Hippocampal formation (tissue), 2 donors: ENCODE measurements at regions not wholly inside any gene's neighbourhood (a gene's known extent, or its start where the extent isn't known, plus 50 kb on each side); places are given as distances from the start of the nearest gene placed in this dataset.
"Not testable (repeated sequence)": the region's sequence is repeated elsewhere in the genome, so short reads cannot be mapped to it uniquely, and the experiment has no call there.

ENCODE experiments used
- DNase-seq, 2 donors: peaks; one replicate each; lab custom pipeline; 2025; lab: John Stamatoyannopoulos, UW

DNA sequence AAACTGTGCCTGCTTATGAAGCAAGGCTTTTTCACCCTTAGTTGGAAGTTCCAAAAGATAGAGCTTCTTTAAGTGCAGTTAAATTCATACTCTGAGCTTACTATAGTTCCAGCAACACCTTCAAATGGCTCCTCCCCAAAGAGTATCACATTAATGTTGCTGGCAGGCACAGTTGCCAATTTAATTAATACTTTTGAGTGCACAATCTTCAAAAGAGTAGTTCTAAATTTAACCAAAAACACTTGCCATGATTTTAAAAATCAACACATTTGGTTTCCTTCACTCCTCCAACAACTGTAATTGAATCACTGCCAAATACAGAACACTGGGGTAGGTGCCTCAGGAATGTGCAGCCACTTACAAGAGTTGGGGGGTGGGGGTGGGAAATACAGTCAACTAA lies 150.6 kb upstream of the UBE2E3 start:
- no peak for DNase-seq

DNA sequence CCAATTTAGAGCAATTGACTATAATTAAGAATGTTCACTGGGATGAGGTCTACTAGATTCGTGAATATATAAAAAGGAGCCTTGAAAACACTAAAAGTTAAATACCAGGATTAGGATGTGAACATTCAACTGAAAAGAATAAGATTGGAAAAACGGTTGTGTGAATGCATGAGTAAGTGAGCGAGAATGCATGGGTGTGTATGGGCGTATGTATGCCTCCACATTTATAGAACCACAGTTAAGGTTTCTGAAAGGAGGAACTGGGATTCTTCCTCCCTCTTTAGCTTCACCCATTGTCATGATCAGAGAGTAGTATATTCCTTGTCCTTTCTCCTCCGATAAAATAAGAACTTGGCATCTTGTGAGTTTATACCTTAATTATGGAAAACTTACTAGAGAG lies 151.1 kb upstream of the UBE2E3 start:
- DNase-seq = no peak

DNA sequence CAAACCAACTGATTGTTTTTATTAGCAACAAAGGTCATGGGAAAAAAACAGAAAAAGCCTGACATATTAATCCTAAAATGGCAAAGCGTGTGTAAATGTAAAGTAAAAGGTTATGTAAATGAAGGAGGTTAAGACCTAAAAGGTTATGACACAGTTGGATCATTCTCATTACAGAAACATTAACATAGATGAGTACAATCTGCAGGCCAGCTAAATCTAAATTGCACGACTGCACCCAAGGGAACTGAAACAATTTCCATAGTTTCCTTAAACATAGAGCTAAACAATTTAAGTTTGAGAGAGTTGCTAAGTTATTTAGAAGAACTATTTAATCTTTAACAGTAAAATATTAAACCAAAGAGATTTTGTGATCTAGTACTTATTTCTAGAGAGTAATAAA lies 151.6 kb upstream of the UBE2E3 start:
- DNase-seq = no peak

DNA sequence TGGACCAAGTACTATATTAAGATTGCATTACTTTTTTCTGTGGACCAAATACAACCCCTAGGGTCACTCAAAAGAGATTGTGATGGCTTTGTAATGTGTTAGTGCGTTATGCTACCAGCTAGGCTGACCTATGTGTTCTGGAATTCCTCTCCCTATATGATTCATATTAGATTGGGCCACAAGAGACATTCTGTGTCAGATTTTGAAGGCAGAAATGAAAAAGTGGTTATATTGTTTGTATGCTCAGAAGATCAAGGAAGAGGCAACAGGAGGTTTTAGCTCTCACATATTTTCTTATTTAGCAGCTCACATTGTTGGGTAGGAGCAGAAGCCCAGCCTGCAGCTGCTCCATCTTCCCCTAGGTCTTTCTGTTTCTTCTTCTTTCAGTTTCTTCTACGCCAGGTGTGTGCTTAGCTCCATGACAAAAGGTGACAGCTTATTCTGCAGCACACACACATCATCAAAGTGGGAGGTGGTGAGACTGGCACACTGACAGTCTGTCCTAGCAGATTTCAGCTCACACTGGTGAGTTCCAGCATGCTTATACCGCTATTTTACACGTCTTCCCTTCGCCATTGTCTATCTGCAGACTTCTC lies 156.8 kb upstream of the UBE2E3 start:
- DNase-seq = no peak

DNA sequence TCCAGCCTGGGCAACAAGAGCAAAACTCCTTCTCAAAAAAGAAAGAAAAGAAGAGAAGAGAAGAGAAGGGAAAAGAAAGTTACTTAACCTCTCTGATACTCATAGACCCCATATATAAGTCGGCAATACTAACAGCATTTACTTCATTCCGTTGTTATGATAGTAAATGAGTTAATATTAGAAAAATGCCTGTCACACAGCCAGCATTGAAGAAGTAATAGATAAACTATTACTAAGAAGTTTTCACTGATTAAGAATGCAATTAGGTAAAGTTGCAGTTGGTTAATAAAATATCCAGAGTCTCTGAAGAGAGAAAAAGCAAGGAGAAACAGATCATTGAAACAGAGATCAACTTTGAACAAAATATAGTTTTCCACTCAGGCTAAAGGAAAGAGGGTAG lies 161.3 kb upstream of the UBE2E3 start:
- no peak for DNase-seq

DNA sequence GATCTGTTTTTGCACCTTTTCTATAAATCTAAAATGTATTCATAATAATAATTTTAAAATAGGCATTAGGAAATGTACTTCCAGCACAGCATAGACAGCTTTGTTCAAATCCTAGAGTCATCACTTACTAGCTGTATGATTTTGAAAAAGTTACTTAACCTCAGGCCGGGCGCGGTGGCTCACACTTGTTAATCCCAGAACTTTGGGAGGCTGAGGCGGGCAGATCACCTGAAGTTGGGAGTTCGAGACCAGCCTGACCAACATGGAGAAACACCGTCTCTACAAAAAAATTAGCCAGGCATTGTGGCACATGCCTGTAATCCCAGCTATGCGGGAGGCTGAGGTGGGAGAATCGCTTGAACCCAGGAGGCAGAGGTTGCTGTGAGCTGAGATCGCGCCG lies 161.7 kb upstream of the UBE2E3 start:
- not testable (repeated sequence) for DNase-seq

DNA sequence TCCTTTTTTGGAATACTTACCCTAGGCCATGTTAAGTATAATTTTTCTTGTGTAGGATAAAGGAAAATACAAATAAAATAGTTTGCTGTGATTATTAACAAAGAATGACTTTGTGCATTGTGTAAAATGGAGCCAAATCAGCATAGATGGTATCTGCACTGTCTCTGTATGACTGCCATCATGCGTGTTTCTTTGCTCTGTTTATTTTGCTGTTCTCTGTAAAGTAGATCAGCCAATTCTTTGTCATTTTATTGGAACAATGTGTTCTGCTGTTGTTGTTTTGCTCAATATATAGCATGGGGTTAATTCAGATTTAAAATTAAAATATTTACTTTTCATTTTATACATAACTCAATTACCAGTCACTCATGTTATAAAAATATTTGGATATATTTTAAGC lies 181.3 kb upstream of the UBE2E3 start:
- no peak for DNase-seq

DNA sequence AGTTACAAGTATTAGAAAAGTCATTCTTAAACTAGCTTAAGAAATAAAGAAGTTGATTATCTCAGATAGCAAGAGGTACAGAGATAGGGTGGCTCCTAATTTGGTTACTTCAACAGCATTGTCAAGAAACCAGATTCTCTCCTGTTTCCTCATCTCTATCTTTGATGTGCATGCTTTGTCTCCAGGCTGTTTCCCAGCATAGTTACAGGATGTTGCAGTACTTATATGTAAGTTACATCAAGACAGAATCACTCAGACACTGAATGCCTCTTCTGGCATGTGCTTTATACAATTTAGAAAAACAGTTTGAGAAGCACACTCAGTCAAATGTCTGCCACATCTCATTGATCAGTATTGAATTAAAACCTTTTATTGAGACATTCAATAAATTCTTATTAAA lies 189.5 kb upstream of the UBE2E3 start:
- no peak for DNase-seq

DNA sequence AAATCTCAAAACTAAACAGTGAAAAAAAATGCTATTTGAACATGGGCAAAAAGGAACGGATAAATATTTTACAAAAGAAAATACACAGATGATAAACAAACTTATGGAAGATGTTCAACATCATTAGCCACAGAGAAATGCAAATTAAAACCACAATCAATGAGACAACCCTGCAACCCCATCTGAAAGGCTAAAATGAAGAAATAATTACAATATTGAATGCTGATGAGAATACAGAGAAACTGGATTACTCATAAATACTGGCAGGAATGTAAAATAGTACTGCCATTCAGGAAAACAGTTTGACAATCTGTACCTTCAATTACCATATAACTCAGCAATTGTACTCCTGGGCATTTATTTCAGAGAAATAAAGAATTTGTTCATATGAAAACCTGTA lies 193.1 kb upstream of the UBE2E3 start:
- no peak for DNase-seq

DNA sequence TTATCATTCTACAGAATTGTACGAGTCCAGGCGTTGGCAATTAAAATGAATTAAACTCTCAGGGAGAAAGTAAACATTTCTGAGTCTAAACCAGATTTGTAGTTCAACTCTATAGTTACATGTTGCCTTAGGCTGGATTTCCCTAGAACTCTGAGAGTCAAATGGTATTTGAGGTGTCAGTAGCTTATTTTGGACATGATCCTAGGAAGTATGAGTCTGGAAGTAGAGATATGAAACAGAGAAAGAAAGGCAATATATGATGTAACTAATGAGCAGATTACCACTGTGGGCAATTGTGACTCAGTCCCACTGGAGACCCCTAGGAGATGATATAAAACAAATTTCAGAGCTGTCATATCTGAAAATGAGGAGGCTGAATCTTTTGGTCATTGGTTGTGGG lies 199.1 kb upstream of the UBE2E3 start:
- no peak for DNase-seq

DNA sequence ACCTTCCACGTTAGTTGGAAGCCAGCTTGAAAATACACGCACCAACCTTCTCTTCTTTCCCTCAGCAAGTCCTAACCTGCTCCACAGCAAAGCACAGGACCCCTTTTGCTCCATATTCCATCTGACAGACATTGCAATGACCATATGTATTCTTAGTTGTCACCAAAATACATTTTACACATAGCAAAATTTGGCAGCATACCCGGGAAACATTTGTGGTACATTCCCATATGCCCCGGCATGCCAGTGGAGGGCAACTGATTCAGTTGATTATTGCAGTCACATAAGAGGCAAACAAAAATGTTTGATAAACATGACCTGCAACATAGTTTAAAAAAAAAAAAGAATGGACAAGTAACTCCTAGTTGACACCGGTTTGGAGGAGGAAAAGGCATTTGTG lies 202.1 kb upstream of the UBE2E3 start:
- no peak for DNase-seq

DNA sequence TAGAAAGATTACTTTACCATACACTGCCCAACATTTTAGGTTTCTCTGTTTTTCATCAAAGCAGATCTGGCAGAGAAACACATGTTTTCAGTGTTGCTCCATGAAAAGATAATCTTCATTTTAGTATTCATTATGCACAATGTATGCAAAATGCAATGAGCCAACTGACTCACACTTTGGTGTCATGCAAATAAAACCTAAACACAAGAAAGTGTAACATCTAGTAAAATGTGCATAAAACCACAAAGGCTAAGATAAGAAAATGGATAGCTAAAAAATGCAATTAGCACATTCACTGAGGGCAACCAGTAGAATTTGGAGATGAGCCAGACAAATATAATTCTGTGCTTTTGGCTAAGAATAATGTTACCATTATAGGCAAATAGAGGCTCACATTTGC lies 203.5 kb upstream of the UBE2E3 start:
- no peak for DNase-seq

DNA sequence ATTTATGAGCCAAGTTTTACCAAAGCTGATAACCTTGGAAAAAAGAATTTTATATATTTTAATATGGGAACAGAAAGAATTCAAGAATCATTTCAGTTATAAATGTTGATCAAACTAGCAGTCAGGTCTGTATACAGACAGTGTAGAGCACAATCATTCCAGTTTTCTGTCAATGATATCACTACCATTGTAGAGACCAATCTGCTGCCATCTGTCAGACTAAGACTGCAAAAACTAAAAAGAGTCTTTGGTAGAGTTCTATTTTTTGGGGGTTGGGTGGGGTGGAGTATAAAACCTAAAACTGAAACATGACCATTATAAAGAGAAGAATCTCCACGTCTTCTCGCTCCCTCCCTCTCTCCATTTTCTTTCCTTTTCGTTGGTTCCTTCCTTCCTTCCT lies 204.7 kb upstream of the UBE2E3 start:
- no peak for DNase-seq

DNA sequence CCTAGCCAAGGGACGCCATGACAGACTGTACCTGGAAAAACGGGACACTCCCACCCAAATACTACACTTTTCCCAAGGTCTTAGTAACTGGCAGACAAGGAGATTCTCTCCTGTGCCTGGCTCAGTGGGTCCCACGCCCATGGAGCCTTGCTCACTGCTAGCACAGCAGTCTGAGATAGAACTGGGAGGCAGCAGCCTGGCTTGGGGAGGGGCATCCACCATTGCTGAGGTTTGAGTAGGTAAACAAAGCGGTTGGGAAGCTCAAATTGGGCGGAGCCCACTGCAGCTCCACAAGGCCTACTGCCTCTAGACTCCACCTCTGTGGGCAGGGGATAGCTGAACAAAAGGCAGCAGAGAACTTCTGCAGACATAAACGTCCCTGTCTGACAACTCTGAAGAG lies 215.1 kb upstream of the UBE2E3 start:
- DNase-seq = not testable (repeated sequence)

DNA sequence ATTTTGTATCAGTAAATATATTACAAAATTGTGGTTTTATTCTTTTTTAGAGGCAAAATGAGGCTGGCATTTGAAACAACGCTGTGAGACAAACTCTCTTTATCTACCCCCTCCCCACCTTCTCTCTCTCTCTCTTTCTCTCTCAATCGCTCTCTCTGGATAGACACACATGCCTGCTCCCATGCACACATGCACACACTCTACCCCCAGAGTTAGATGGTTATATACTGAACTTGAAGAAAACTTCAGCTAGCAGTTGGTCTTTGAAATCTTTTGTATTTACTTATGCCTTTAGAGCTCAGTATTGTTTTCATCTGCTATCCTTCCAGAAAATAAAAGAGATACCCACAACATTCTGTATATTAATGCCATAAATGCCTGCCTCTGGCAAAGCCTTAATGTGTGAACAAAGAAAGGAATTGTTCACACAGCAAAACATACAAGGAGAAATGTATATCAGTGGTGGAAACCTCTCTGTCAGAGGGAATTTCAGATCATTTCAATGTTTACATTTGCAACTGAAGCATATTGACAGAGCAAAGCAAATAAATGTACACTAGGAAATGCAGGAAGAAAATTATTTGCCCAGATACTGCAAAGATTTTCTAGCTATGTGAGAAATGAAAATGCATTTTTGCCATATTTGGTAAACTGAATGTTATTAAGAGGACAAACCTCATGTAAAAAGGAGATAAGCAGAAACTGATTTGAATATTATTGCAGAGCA lies 217.0 kb upstream of the UBE2E3 start:
- DNase-seq = no peak

DNA sequence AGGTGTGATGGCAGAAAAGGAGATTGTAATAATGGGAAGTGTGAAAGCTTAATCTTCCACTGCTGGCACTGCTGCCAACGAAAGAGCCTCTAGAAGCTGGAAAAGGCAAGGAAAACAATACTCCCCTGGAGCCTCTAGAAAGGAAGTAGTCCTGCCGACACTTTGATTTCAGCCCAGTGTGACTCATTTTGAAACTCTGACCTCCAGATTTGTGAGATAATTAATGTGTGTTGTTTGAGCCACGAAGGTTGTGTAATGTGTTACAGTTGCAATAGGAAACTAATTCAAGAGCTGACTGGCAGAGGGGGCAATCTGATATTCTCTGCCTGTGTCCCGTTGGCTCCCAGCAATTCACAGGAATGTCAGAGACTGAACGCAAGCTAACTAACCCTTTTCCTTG lies 219.2 kb upstream of the UBE2E3 start:
- DNase-seq = no peak

DNA sequence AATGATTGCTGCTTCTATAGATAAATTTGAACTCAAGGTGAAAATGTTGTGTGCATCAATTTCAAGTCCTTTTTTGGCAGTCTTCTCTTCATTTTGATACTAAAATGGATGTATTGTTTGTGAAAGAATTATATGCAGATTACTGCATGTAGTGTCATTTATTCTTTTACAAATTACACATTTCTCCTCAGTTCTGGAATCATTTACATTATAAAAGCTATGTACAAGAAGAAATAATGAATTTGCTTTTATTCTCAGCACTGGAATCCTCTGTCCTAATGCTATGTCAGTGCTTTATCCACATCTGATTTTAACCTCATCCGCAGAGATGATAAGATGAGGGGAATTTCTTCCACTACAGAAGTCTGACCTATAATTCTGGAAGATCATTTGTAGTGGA lies 220.8 kb upstream of the UBE2E3 start:
- no peak for DNase-seq

DNA sequence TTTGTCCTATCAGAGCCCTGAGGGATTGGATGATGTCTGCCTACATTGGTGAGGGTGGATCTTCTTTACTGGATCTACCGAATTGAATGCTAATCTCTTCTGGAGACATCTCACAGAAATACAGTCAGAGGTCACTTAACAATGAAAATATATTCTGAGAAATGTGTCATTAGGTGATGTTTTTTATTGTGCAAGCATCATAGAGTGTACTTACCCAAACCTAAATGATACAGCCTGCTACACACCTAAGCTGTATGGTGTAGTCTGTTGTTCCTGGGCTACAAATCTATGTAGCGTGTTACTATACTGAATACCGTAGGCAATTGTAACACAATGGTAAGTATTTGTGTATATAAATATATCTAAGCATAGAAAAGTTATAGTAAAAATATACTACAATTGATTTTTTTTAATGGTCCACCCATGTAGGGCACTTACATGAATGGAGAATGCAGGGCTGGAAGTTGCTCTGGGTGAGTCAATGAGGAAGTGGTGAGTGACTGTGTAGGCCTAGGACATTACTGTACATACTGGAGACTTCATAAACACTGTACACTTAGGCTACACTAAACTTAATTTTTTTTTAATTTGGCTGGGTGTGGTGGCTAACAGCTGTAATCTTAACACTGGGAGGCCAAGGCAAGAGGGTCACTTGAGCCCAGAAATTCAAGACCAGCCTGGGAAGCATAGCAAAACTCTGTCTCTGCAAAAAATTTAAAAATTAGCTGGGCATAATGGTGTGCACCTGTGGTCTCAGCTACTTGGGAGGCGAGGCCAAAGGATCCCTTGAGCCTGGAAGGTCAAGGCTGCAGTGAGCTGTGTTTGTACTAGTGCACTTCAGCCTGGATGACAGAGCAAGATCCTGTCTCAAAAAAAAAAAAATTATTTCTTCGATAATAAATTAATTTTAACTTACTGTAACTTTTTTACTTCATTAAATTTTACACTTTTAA lies 226.3 kb upstream of the UBE2E3 start:
- DNase-seq = no peak

DNA sequence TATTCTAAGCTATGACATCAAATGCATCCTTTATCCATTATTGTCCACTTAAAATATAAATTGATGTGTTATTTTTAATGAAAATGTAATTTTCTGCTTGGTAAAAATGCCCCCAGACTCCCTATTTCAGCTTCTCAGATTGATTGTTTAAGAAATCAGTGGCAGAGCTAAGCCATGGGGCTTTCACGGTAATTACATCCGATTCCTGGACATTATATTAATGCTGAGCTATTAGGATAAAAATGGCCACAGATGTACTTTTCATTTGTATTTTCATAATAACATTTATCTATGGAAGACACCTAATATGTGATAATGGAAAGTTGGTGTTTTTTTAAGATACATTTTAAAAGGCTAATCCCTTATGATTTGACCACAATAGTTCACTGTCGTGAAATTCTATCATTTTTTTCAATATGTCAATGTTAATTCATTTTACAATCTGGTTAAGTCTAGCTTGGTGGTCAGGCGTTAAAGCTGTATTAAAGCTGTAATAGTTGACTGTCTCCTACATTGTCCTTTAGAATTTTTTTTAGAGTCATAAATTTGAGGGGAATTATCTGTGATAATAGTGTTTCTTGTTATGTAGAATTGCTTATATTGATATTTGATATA lies 229.0 kb upstream of the UBE2E3 start:
- no peak for DNase-seq

DNA sequence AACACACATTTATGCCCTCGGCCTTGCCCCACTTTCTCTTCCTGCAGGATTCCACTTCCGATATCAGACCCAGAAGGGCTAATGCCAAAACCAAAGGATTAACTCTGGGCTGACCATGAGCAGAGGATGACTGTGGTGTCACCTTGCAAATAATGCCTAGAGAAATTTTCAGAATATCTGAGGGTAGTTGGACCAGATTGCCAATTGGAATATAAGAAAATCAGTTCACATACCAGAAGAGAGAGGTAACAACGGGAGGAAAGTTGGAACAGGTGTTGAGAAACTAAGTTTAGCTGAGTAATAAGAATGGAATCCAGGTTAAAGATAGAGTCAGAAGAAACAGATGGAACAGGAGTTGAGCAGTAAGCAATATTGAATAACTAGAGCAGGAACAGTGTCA lies 232.7 kb upstream of the UBE2E3 start:
- peak in 1 of 2 donors; percentile 6 for DNase-seq

DNA sequence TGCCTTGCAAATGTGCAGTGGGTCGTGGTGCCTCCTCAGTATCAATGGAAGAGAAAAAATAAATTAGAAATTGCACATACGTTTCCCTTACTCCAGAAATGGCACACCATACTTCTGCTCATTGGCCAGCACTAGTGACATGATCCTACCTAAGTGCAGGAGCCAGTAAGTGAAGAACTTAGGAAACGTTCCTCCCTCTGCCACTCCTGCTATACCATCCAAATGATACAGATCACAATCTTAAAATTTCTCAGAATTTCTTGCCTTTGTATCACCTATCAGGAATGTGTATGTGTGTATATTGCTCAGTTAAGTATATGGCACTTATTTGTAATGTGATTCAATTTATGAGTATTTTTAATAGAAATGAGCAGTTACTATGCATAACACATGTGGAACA lies 237.0 kb upstream of the UBE2E3 start:
- DNase-seq = no peak

DNA sequence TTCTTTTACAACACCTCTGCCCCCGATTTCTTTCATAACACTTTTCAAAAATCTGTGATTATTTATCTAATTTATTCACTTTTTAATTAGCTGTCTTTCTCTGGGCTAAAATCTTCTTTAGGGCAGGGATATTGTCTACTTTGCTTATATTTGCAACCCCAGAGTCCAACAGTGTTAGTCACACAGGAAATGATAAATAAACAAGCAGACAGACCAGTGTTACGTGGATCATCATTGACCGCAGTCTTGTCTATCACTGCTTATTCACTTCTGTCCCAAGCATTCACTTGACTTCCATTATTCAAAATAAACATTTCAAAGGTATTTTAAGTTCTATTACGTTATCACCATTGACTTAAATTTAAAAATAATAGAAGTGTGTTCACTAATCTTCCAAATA lies 237.6 kb upstream of the UBE2E3 start:
- no peak for DNase-seq

DNA sequence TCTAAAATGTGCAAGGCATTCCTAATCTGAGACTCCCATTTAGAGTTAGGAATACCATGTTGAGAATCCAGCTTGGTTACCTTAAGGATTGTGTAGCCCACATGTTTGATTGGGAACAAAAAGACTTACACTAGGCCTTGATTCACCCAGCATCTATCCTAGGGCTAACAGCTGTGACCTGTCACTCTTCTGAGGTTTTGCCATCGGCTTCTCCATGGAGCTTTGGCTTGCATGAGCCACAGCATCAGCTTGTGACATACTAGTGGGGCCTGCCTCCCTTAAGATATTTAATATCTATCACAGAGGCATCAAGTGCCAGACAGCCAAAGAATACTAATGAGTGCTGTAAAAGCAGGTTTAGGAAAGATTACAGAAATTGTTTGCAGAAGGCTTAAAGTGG lies 241.3 kb upstream of the UBE2E3 start:
- DNase-seq = no peak
